ENCODE measurements at regions not wholly inside any gene's neighbourhood (a gene's known extent, or its start where the extent isn't known, plus 50 kb on each side); places are given as distances from the start of the nearest gene placed in this dataset.

DNA sequence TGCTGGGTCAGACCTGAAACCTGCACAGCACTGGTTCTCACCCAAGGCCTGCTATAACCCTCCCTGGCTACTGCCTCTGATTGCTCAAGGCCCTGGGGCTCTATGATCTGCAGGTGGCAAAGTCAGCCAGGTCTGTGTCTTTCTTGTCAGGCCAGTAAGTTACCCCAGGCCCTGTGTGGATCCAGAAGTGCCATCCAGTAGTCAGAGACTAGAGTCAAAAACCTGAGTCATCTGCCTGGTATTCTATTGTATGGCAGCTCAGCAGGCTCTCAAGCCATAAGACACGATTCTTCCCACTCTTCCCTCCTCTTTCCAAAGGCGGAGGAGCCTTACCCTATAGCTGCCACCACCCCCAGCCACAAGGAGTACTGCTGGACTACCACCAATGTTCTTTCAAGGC is 593.0 kb downstream of the FRK start:
- BruUV-seq (replicated peaks), result no TSS peak
- DNase-seq, result no peak
- peaks cover 5% of the 10 kb centered on the region for H3K9me3 Mint-ChIP-seq (ENCODE audit: low read depth, unreplicated experiment)
- intact Hi-C loops (cut with micrococcal nuclease; ENCODE audit: unreplicated experiment), result no loop called here
- no peaks in the 10 kb centered on the region for H3K27me3 Mint-ChIP-seq (ENCODE audit: unreplicated experiment)
- H3K36me3 Mint-ChIP-seq (ENCODE audit: insufficient read depth, unreplicated experiment), result no peaks in the 10 kb centered on the region
- H3K27ac Mint-ChIP-seq (ENCODE audit: unreplicated experiment), result no peak overlapping the region
- TF ChIP-seq, protein P1, sequence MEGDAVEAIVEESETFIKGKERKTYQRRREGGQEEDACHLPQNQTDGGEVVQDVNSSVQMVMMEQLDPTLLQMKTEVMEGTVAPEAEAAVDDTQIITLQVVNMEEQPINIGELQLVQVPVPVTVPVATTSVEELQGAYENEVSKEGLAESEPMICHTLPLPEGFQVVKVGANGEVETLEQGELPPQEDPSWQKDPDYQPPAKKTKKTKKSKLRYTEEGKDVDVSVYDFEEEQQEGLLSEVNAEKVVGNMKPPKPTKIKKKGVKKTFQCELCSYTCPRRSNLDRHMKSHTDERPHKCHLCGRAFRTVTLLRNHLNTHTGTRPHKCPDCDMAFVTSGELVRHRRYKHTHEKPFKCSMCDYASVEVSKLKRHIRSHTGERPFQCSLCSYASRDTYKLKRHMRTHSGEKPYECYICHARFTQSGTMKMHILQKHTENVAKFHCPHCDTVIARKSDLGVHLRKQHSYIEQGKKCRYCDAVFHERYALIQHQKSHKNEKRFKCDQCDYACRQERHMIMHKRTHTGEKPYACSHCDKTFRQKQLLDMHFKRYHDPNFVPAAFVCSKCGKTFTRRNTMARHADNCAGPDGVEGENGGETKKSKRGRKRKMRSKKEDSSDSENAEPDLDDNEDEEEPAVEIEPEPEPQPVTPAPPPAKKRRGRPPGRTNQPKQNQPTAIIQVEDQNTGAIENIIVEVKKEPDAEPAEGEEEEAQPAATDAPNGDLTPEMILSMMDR (IDR thresholded peaks at IDR 0.05; ENCODE audit: unreplicated experiment), result no peak
- CTCF ChIA-PET, result no interaction called here
- no peaks in the 10 kb centered on the region for H3K4me1 Mint-ChIP-seq (ENCODE audit: low read depth, unreplicated experiment)
- H3K4me3 Mint-ChIP-seq (ENCODE audit: low read depth, unreplicated experiment), result no peak overlapping the region

DNA sequence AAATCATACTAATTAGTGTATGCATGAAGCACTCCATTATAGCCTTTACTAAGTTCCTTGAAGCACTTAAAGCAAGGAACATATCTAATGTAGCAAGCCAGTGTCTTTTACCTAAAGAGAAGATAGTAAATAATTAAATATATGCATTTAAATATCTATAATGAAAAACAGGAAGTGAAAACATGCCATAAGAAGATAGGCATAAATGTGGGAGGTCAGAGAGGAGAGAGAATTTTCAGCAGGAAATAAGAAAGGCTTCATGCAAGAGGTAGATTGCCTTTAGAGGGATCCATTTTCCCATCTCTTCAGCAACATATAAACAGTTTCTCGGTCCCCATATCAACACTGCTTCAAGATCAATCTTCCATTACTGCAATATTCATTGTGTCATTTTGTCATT is 599.8 kb downstream of the FRK start:
- DNase-seq, result no peak
- BruUV-seq (replicated peaks), result no TSS peak
- TF ChIP-seq, protein P1 (IDR thresholded peaks at IDR 0.05; ENCODE audit: unreplicated experiment), result no peak
- Mint-ChIP-seq H3K4me3 (ENCODE audit: low read depth, unreplicated experiment) (no peak overlapping the region), H3K9me3 (ENCODE audit: low read depth, unreplicated experiment) (peaks cover 8% of the 10 kb centered on the region), H3K27me3 (ENCODE audit: unreplicated experiment) (no peaks in the 10 kb centered on the region), H3K36me3 (ENCODE audit: insufficient read depth, unreplicated experiment) (no peaks in the 10 kb centered on the region), H3K27ac (ENCODE audit: unreplicated experiment) (no peak overlapping the region), H3K4me1 (ENCODE audit: low read depth, unreplicated experiment) (no peaks in the 10 kb centered on the region)
- intact Hi-C loops (cut with micrococcal nuclease; ENCODE audit: unreplicated experiment), result no loop called here
- CTCF ChIA-PET, result no interaction called here

DNA sequence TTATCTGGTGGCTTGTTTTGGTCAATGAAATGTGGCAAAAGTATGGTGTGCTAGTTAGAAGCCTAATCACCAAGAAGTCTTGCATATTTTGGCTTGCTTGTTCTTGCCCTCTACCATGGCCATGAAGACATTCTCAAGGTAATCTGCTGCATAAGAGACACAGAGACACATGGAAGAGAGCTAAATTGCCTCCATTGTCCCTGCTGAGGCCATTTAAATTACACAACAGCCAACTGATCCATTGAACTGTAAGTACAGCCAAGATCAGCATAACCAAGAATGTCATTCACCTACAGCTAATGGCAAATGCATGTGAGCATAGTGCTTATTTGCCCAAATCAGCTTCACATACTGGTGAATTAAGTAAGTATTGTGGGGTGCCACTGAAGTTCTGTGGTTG is 603.8 kb downstream of the FRK start:
- CTCF ChIA-PET, result interaction anchor here (0.6 kb wide), 1 partner anchor 694 kb away, joined by 4 read pairs; no protein-coding TSS in a partner anchor
- TF ChIP-seq, protein P1 (IDR thresholded peaks at IDR 0.05; ENCODE audit: unreplicated experiment), result no peak
- no peaks in the 10 kb centered on the region for H3K4me1 Mint-ChIP-seq (ENCODE audit: low read depth, unreplicated experiment)
- BruUV-seq (replicated peaks), result no TSS peak
- H3K27ac Mint-ChIP-seq (ENCODE audit: unreplicated experiment), result no peak overlapping the region
- H3K4me3 Mint-ChIP-seq (ENCODE audit: low read depth, unreplicated experiment), result no peak overlapping the region
- intact Hi-C loops (cut with micrococcal nuclease; ENCODE audit: unreplicated experiment), result no loop called here
- no peaks in the 10 kb centered on the region for H3K36me3 Mint-ChIP-seq (ENCODE audit: insufficient read depth, unreplicated experiment)
- DNase-seq, result no peak
- H3K27me3 Mint-ChIP-seq (ENCODE audit: unreplicated experiment), result no peaks in the 10 kb centered on the region
- no peaks in the 10 kb centered on the region for H3K9me3 Mint-ChIP-seq (ENCODE audit: low read depth, unreplicated experiment)

DNA sequence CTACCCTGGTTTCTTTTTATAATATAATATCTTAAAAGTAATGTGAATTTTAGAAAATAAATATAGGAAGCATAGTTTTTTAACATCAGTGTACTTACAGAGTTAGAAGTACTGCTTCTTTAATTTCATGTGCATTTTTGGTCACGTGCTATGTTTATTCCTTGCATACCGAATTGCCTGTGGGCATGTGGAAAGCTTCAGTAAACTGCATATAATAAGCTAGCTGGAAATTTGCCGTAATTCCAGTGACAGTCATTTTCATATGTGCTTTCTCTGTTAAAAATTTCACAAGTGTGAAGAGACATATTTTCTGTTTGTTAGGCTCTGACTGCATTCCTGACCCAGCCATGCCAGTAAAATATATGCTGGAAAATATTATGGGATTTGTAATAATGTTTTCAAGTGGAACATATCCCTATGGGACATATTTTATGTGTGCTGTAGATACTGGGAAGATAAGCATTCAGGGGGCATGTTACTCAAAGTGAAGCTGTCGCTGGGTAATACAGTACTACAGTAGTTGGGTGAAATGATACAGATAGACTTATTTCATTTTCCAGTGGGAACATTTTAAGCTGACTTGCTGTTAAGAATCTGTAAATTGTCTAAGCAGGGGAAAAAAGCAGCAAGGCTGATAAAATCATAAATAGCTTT is 616.7 kb downstream of the FRK start:
- H3K4me1 Mint-ChIP-seq (ENCODE audit: low read depth, unreplicated experiment), result no peaks in the 10 kb centered on the region
- no peaks in the 10 kb centered on the region for H3K9me3 Mint-ChIP-seq (ENCODE audit: low read depth, unreplicated experiment)
- DNase-seq, result no peak
- H3K27ac Mint-ChIP-seq (ENCODE audit: unreplicated experiment), result no peak overlapping the region
- H3K4me3 Mint-ChIP-seq (ENCODE audit: low read depth, unreplicated experiment), result no peak overlapping the region
- CTCF ChIA-PET, result interaction anchor here (0.5 to 0.6 kb wide), 2 partner anchors 12 to 980 kb away, joined by 4 to 5 read pairs; no protein-coding TSS in a partner anchor
- no peaks in the 10 kb centered on the region for H3K36me3 Mint-ChIP-seq (ENCODE audit: insufficient read depth, unreplicated experiment)
- intact Hi-C loops (cut with micrococcal nuclease; ENCODE audit: unreplicated experiment), result no loop called here
- TF ChIP-seq, protein P1 (IDR thresholded peaks at IDR 0.05; ENCODE audit: unreplicated experiment), result no peak
- no peaks in the 10 kb centered on the region for H3K27me3 Mint-ChIP-seq (ENCODE audit: unreplicated experiment)
- no TSS peak for BruUV-seq (replicated peaks)

Data from Calu3 (cell line).